HepG2 (cell line): ENCODE measurements at regions not wholly inside any gene's neighbourhood (a gene's known extent, or its start where the extent isn't known, plus 50 kb on each side); places are given as distances from the start of the nearest gene placed in this dataset.
"Not testable (repeated sequence)": the region's sequence is repeated elsewhere in the genome, so short reads cannot be mapped to it uniquely, and the experiment has no call there.

ENCODE experiments used
- CTCF ChIP-seq: sonication (generic); formaldehyde crosslinking; IDR thresholded peaks from 2 replicates; pipeline ENCODE4 v1.5.0; 2020; ENCODE audit warnings: mild to moderate bottlenecking, missing genetic modification reagents, moderate library complexity
- HOXA7 ChIP-seq: sonication (generic); formaldehyde crosslinking; IDR thresholded peaks from 2 replicates; pipeline ENCODE4 v1.8.1; 2022; ENCODE audit warnings: mild to moderate bottlenecking, missing genetic modification reagents, moderate library complexity
- SMAD3 ChIP-seq: sonication (generic); formaldehyde crosslinking; IDR thresholded peaks from 2 replicates; pipeline ENCODE4 v1.4.0; 2020; ENCODE audit warnings: missing genetic modification reagents
- ZNF614 ChIP-seq: IDR thresholded peaks from 2 replicates; pipeline ENCODE4 v1.6.1; 2018; ENCODE audit warnings: missing biosample characterization, missing genetic modification reagents, inconsistent platforms, borderline replicate concordance

- TF ChIP-seq SMAD3 (CRISPR knock-in tag); ZNF614; CTCF (CRISPR knock-in tag); HOXA7: not testable (repeated sequence)
Observed at GRCh38 chr11:86732739-86733138, 60.3 kb upstream of the ME3 start.
